Panc1 (cell line): ENCODE measurements at regions not wholly inside any gene's neighbourhood (a gene's known extent, or its start where the extent isn't known, plus 50 kb on each side); places are given as distances from the start of the nearest gene placed in this dataset.

Source experiments
- ATAC-seq: fragments of 200-7000 bp; cut with Tn5 transposase; 2 replicates; pipeline ENCODE4 v1.9.1; 2020; ENCODE audit warnings: mild to moderate bottlenecking, moderate library complexity
- BruUV-seq: library from RNA; stranded (reverse); fragments of 400-500 nt; replicated peaks from 2 replicates; lab custom pipeline; 2021; lab: Mats Ljungman, UMichigan
- CTCF ChIA-PET: fragments of 300-600 bp; sonication (Branson Sonifier 250); formaldehyde crosslinking; loops from one replicate; lab custom pipeline; 2022; ENCODE audit warnings: antibody characterized with exemption; lab: Charles Lee
- POLR2A ChIA-PET: fragments of 300-600 bp; sonication (Branson Sonifier 250); formaldehyde crosslinking; loops from one replicate; lab custom pipeline; 2022; ENCODE audit warnings: antibody characterized with exemption; lab: Charles Lee
- DNase-seq: peaks from one replicate; pipeline ENCODE4 v3.0.0-alpha.2; 2010; ENCODE audit warnings: low read depth, low spot score
- H3K27ac ChIP-seq: 2 replicates; pipeline ENCODE4 v1.5.1; 2011; ENCODE audit warnings: mild to moderate bottlenecking, low read length, inconsistent platforms
- H3K27me3 ChIP-seq: fragments of 200-500 bp; sonication (Bioruptor generic); 2 replicates; pipeline ENCODE4 v1.6.0; 2014; ENCODE audit warnings: low read length, inconsistent platforms; ENCODE audit not compliant: control insufficient read depth, insufficient read depth
- H3K36me3 ChIP-seq: fragments of 200-500 bp; sonication (Bioruptor generic); 2 replicates; pipeline ENCODE4 v1.5.1; 2014; ENCODE audit warnings: inconsistent platforms, mild to moderate bottlenecking, low read length, moderate library complexity; ENCODE audit not compliant: control insufficient read depth, insufficient read depth
- H3K4me1 ChIP-seq: 2 replicates; pipeline ENCODE4 v1.5.1; 2011; ENCODE audit warnings: inconsistent platforms, mild to moderate bottlenecking, low read length, moderate library complexity; ENCODE audit not compliant: control insufficient read depth, insufficient read depth
- H3K4me3 ChIP-seq, 2 experiments: 2 replicates each; pipeline ENCODE4 v1.5.1; 2011 to 2012; ENCODE audit warnings: low read depth in 2 of 2, low read length in 2 of 2, mild to moderate bottlenecking in 2 of 2, inconsistent platforms in 1 of 2, moderate library complexity in 1 of 2
- H3K9me3 ChIP-seq: fragments of 200-500 bp; sonication (Bioruptor generic); 2 replicates; pipeline ENCODE4 v1.5.1; 2014; ENCODE audit warnings: low read depth, mild to moderate bottlenecking, inconsistent platforms, low read length, moderate library complexity; ENCODE audit not compliant: control insufficient read depth, insufficient read depth
- POLR2AphosphoS5 ChIP-seq: IDR thresholded peaks from 2 replicates; pipeline ENCODE4 v1.6.1; 2012; ENCODE audit warnings: mild to moderate bottlenecking, low read depth, low read length, moderate library complexity
- SIN3A ChIP-seq: IDR thresholded peaks from 2 replicates; pipeline ENCODE4 v1.6.1; 2012; ENCODE audit warnings: low read depth, mild to moderate bottlenecking, low read length, moderate library complexity, borderline replicate concordance; ENCODE audit not compliant: insufficient read depth
- TCF7L2 ChIP-seq: IDR thresholded peaks from 2 replicates; pipeline ENCODE4 v1.6.1; 2011; ENCODE audit warnings: mild to moderate bottlenecking, low read depth, low read length, inconsistent platforms
- in situ Hi-C: cut with HindIII; loops from 2 replicates; pipeline ENCODE4 v1.10.0; 2016; ENCODE audit warnings: low sequenced_read_pairs, low pct_unique_long_range_greater_than_20kb
- intact Hi-C: fragments of 100-400 bp; cut with micrococcal nuclease; formaldehyde crosslinking; loops from one replicate; pipeline ENCODE4 v1.10.0; 2022; ENCODE audit not compliant: unreplicated experiment
- TF ChIP-seq, protein P1 (sequence below), 2 experiments: IDR thresholded peaks; 2 replicates each; pipeline ENCODE4 v1.6.1; 2011 to 2012; ENCODE audit warnings: low read depth in 2 of 2, control low read depth in 1 of 2, low read length in 1 of 2, mild to moderate bottlenecking in 1 of 2, moderate library complexity in 1 of 2; ENCODE audit not compliant: insufficient read depth in 1 of 2
- TF ChIP-seq, protein P2 (sequence below): fragments of 450-650 bp; IDR thresholded peaks from 2 replicates; pipeline ENCODE4 v1.5.1; 2017; ENCODE audit warnings: mild to moderate bottlenecking

- H3K27me3 ChIP-seq = no peaks in the 10 kb centered on the region
- no TSS peak for BruUV-seq
- no peaks in the 10 kb centered on the region for H3K9me3 ChIP-seq
- TF ChIP-seq SIN3A = no peak
- TF ChIP-seq, protein P1, sequence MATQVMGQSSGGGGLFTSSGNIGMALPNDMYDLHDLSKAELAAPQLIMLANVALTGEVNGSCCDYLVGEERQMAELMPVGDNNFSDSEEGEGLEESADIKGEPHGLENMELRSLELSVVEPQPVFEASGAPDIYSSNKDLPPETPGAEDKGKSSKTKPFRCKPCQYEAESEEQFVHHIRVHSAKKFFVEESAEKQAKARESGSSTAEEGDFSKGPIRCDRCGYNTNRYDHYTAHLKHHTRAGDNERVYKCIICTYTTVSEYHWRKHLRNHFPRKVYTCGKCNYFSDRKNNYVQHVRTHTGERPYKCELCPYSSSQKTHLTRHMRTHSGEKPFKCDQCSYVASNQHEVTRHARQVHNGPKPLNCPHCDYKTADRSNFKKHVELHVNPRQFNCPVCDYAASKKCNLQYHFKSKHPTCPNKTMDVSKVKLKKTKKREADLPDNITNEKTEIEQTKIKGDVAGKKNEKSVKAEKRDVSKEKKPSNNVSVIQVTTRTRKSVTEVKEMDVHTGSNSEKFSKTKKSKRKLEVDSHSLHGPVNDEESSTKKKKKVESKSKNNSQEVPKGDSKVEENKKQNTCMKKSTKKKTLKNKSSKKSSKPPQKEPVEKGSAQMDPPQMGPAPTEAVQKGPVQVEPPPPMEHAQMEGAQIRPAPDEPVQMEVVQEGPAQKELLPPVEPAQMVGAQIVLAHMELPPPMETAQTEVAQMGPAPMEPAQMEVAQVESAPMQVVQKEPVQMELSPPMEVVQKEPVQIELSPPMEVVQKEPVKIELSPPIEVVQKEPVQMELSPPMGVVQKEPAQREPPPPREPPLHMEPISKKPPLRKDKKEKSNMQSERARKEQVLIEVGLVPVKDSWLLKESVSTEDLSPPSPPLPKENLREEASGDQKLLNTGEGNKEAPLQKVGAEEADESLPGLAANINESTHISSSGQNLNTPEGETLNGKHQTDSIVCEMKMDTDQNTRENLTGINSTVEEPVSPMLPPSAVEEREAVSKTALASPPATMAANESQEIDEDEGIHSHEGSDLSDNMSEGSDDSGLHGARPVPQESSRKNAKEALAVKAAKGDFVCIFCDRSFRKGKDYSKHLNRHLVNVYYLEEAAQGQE (IDR thresholded peaks at IDR 0.05; ENCODE audit: insufficient read depth in 1 of 2, low read depth in 2 of 2, low read length in 1 of 2) = no peak
- no peak for TF ChIP-seq TCF7L2
- no peak for TF ChIP-seq POLR2AphosphoS5
- TF ChIP-seq, protein P2, sequence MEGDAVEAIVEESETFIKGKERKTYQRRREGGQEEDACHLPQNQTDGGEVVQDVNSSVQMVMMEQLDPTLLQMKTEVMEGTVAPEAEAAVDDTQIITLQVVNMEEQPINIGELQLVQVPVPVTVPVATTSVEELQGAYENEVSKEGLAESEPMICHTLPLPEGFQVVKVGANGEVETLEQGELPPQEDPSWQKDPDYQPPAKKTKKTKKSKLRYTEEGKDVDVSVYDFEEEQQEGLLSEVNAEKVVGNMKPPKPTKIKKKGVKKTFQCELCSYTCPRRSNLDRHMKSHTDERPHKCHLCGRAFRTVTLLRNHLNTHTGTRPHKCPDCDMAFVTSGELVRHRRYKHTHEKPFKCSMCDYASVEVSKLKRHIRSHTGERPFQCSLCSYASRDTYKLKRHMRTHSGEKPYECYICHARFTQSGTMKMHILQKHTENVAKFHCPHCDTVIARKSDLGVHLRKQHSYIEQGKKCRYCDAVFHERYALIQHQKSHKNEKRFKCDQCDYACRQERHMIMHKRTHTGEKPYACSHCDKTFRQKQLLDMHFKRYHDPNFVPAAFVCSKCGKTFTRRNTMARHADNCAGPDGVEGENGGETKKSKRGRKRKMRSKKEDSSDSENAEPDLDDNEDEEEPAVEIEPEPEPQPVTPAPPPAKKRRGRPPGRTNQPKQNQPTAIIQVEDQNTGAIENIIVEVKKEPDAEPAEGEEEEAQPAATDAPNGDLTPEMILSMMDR = no peak
- no peak for DNase-seq
- H3K27ac ChIP-seq = no peak overlapping the region
- intact Hi-C loops (no loop called here), in situ Hi-C loops (no loop called here)
- H3K4me3 ChIP-seq = no peak overlapping the region
- no peak for ATAC-seq
- ChIA-PET CTCF (no interaction called here), POLR2A (no interaction called here)
- no peaks in the 10 kb centered on the region for H3K36me3 ChIP-seq
- H3K4me1 ChIP-seq = no peaks in the 10 kb centered on the region
These were observed 1130.0 kb downstream of the NAALADL2 start for GRCh38 chr3:175989161-175989560.

- Histone ChIP-seq H3K9me3 (no peaks in the 10 kb centered on the region), H3K36me3 (no peaks in the 10 kb centered on the region), H3K27ac (no peak overlapping the region), H3K4me1 (no peaks in the 10 kb centered on the region), H3K4me3 (no peak overlapping the region), H3K27me3 (no peaks in the 10 kb centered on the region)
- no peak for ATAC-seq
- TF ChIP-seq, protein P1 (IDR thresholded peaks at IDR 0.05; ENCODE audit: insufficient read depth in 1 of 2, low read depth in 2 of 2, low read length in 1 of 2) = no peak
- TF ChIP-seq POLR2AphosphoS5 (no peak), SIN3A (no peak)
- ChIA-PET POLR2A (no interaction called here), CTCF (no interaction called here)
- in situ Hi-C loops = no loop called here
- BruUV-seq = no TSS peak
- intact Hi-C loops = no loop called here
- DNase-seq = no peak
These were observed 1129.3 kb downstream of the NAALADL2 start for GRCh38 chr3:175988401-175988800.
